GM12891 (cell line): ENCODE measurements at regions not wholly inside any gene's neighbourhood (a gene's known extent, or its start where the extent isn't known, plus 50 kb on each side); places are given as distances from the start of the nearest gene placed in this dataset.

ENCODE experiments used
- POLR2A ChIP-seq: IDR thresholded peaks from 2 replicates; pipeline ENCODE4 v1.6.1; 2011; ENCODE audit warnings: low read depth, low read length, control low read depth
- POLR2AphosphoS5 ChIP-seq: IDR thresholded peaks from 2 replicates; pipeline ENCODE4 v1.6.1; 2011; ENCODE audit warnings: low read depth, low read length, control low read depth
- SPI1 ChIP-seq: IDR thresholded peaks from 2 replicates; pipeline ENCODE4 v1.6.1; 2011; ENCODE audit warnings: low read depth, low read length, control low read depth

DNA sequence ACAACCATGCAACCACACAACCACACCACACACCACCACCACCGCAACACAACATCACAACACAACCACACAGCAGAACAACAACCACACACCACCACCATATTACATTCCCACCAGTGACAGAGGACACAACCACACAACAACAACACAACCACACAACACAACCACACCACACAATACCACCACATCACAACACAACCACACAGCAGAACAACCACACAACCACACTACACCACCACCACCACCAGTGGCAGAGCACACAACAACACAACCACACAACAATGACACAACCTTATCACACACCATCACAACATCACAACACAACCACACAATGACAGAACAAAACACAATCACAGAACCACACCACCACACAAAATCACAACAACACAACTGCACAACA lies 313.0 kb upstream of the MYT1L start:
- no peak for TF ChIP-seq POLR2AphosphoS5
- no peak for TF ChIP-seq POLR2A
- TF ChIP-seq SPI1: no peak
